Ovary (tissue), 3 donors: ENCODE measurements at regions not wholly inside any gene's neighbourhood (a gene's known extent, or its start where the extent isn't known, plus 50 kb on each side); places are given as distances from the start of the nearest gene placed in this dataset.
"Not testable (repeated sequence)": the region's sequence is repeated elsewhere in the genome, so short reads cannot be mapped to it uniquely, and the experiment has no call there.

Experiments
- EP300 ChIP-seq: sonication (generic); formaldehyde crosslinking; IDR thresholded peaks from one replicate; pipeline ENCODE4 v1.6.1; 2017; ENCODE audit warnings: antibody characterized with exemption
- POLR2A ChIP-seq: fragments of 450-650 bp; IDR thresholded peaks from one replicate; pipeline ENCODE4 v1.6.1; 2017; ENCODE audit warnings: antibody characterized with exemption, mild to moderate bottlenecking, moderate library complexity
- TF ChIP-seq, protein P1 (sequence below), 3 donors: fragments of 450-650 bp in 2 of 3; fragments of 200-600 bp in 1 of 3; IDR thresholded peaks; one replicate each; pipeline versions ENCODE4 v1.5.1 to v1.8.0; 2016 to 2022; ENCODE audit warnings: antibody characterized with exemption in 3 of 3, mild to moderate bottlenecking in 1 of 3
- donor health status: DM: no; HTN: no; CAD: no.

DNA sequence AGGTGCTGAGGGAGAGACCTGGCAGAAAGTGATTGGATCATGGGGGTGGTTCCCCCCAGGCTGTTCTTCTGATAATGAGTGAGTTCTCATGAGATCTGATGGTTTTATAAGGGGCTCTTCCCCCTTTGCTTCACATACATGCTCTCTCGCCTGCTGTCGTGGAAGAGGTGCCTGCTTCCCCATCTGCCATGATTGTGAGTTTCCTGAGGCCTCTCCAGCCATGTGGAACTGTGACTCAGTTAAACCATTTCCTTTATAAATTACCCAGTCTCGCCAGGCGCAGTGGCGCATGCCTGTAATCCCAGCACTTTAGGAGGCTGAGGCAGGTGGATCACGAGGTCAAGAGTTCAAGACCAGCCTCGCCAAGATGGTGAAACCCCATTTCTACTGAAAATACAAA is 154.5 kb downstream of the LMLN start:
- TF ChIP-seq, protein P1, sequence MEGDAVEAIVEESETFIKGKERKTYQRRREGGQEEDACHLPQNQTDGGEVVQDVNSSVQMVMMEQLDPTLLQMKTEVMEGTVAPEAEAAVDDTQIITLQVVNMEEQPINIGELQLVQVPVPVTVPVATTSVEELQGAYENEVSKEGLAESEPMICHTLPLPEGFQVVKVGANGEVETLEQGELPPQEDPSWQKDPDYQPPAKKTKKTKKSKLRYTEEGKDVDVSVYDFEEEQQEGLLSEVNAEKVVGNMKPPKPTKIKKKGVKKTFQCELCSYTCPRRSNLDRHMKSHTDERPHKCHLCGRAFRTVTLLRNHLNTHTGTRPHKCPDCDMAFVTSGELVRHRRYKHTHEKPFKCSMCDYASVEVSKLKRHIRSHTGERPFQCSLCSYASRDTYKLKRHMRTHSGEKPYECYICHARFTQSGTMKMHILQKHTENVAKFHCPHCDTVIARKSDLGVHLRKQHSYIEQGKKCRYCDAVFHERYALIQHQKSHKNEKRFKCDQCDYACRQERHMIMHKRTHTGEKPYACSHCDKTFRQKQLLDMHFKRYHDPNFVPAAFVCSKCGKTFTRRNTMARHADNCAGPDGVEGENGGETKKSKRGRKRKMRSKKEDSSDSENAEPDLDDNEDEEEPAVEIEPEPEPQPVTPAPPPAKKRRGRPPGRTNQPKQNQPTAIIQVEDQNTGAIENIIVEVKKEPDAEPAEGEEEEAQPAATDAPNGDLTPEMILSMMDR (IDR thresholded peaks at IDR 0.05): not testable (repeated sequence)
- not testable (repeated sequence) for TF ChIP-seq POLR2A, EP300
